Testis (tissue), 2 donors: ENCODE measurements at regions not wholly inside any gene's neighbourhood (a gene's known extent, or its start where the extent isn't known, plus 50 kb on each side); places are given as distances from the start of the nearest gene placed in this dataset.

Source experiments
- DNase-seq: peaks from one replicate; pipeline ENCODE4 v3.0.0-alpha.2; 2019
- H3K27ac ChIP-seq, 2 donors: fragments of 200-600 bp; sonication (generic); one replicate each; pipeline ENCODE4 v1.5.1; 2019
- H3K27me3 ChIP-seq: fragments of 200-600 bp; sonication (generic); one replicate; pipeline ENCODE4 v1.5.1; 2019
- H3K36me3 ChIP-seq: fragments of 200-600 bp; sonication (generic); one replicate; pipeline ENCODE4 v1.5.1; 2017; ENCODE audit warnings: low read depth; ENCODE audit errors: missing control alignments
- H3K4me1 ChIP-seq: fragments of 200-600 bp; sonication (generic); one replicate; pipeline ENCODE4 v1.5.1; 2019
- H3K4me3 ChIP-seq, 2 donors: fragments of 200-600 bp; sonication (generic); one replicate each; pipeline ENCODE4 v1.5.1; 2017 to 2019
- H3K9me3 ChIP-seq: fragments of 200-600 bp; sonication (generic); one replicate; pipeline ENCODE4 v1.5.1; 2017
- POLR2A ChIP-seq: fragments of 450-650 bp; IDR thresholded peaks from one replicate; pipeline ENCODE4 v1.6.1; 2017; ENCODE audit warnings: antibody characterized with exemption, mild to moderate bottlenecking, moderate library complexity
- WGBS, 2 donors: methylation state at CpG; one replicate each; pipeline ENCODE4 v1.1.5; 2018; 5-methylcytosine and 5-hydroxymethylcytosine counted together
- intact Hi-C: fragments of 100-400 bp; cut with DNase I; formaldehyde crosslinking; loops from one replicate; pipeline ENCODE4 v1.15.1; 2023; ENCODE audit warnings: low total_unique reads
- TF ChIP-seq, protein P1 (sequence below), 3 experiments: fragments of 450-650 bp in 2 of 3; fragments of 200-600 bp in 1 of 3; sonication (generic) in 1 of 3; IDR thresholded peaks; one replicate each; pipeline ENCODE4 v1.5.1; 2016 to 2019; ENCODE audit warnings: antibody characterized with exemption in 3 of 3, mild to moderate bottlenecking in 2 of 3, moderate library complexity in 1 of 3

DNA sequence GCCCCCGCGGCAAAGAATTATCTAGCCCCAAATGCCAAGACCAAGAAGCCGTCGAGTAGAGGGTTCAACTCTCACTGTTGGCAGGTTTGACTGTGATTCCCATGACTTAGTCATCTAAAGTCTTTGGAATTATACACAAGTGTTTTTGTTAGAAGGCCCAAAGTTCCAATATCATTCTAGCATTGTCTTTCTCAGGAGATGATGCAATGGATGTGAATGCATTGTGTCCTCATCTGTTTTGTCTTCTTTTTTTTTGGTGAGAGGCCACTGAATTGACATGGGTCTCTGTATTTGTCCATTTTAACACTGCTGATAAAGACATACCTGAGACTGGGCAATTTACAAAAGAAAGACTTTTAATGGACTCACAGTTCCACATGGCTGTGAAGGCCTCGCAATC lies 290.5 kb upstream of the ZFP64 start:
- no peaks in the 10 kb centered on the region for H3K27me3 ChIP-seq
- TF ChIP-seq, protein P1, sequence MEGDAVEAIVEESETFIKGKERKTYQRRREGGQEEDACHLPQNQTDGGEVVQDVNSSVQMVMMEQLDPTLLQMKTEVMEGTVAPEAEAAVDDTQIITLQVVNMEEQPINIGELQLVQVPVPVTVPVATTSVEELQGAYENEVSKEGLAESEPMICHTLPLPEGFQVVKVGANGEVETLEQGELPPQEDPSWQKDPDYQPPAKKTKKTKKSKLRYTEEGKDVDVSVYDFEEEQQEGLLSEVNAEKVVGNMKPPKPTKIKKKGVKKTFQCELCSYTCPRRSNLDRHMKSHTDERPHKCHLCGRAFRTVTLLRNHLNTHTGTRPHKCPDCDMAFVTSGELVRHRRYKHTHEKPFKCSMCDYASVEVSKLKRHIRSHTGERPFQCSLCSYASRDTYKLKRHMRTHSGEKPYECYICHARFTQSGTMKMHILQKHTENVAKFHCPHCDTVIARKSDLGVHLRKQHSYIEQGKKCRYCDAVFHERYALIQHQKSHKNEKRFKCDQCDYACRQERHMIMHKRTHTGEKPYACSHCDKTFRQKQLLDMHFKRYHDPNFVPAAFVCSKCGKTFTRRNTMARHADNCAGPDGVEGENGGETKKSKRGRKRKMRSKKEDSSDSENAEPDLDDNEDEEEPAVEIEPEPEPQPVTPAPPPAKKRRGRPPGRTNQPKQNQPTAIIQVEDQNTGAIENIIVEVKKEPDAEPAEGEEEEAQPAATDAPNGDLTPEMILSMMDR (IDR thresholded peaks at IDR 0.05) = no peak
- H3K27ac ChIP-seq = no peak overlapping the region
- H3K9me3 ChIP-seq = no peaks in the 10 kb centered on the region
- H3K36me3 ChIP-seq = no peaks in the 10 kb centered on the region
- H3K4me1 ChIP-seq = no peaks in the 10 kb centered on the region
- WGBS, 2 donors = 84 to 89% methylated on average over 5 of the region's 5 CpGs
- intact Hi-C loops = no loop called here
- no peak overlapping the region for H3K4me3 ChIP-seq
- no peak for DNase-seq

DNA sequence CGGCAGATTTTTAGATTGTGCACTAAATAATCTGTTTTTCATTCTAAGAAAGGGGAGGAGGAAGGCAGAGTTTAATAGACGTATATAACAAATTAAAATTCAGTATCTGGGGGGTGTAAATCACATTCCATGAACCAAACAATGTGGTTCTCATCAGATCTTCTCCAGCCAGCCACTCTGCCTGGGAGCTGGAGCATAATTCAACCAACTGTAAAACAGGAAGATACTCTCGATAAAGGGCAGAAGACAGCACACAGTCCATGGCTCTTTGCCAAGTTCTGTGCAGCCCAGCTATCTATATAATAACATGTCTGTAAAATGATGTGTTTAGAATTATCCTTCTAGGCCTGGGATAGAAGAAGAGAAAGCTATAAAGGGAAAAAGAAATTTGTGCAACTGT lies 289.9 kb upstream of the ZFP64 start:
- Histone ChIP-seq H3K4me1 (no peaks in the 10 kb centered on the region), H3K27ac (no peak overlapping the region), H3K36me3 (no peaks in the 10 kb centered on the region), H3K27me3 (no peaks in the 10 kb centered on the region), H3K9me3 (no peaks in the 10 kb centered on the region), H3K4me3 (no peak overlapping the region)
- TF ChIP-seq POLR2A = no peak
- TF ChIP-seq, protein P1 (IDR thresholded peaks at IDR 0.05) = no peak
- intact Hi-C loops = no loop called here
- WGBS, 2 donors = 53 to 58% methylated on average over 3 of the region's 3 CpGs
- DNase-seq = no peak

DNA sequence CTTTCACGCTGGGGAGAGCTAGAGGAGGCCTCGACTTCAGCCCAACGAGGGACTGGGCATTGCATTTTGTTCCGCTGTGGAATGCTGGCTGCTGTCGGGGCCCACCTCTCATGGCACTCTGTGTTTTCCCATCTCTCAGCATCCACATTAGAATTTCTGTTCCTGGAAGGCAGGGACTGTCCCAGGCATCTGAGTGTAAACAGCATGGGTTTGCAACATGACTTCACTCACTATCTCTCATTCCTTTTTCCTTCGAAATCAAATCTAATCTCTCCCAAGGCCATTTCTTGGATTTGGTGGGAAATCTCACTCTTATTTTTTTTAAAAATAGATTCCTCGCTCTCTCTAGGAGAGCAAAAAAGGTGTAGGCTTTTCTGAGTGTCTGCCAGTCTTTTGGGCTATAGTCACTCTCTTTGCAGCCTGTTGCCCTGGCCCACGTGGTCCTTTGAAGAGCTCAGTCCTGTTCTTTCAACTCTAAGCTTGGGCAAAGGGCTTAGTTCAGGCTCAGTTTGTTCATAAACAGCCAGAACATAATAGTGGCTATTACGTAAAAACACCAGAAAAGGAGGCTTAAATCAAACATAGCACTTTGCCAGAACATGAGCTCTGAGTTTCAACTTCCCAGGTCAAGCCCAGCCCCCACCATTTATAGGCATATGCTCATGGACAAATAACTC lies 284.6 kb upstream of the ZFP64 start:
- no peaks in the 10 kb centered on the region for H3K4me1 ChIP-seq
- no peak overlapping the region for H3K4me3 ChIP-seq
- TF ChIP-seq, protein P1 (IDR thresholded peaks at IDR 0.05) = no peak
- TF ChIP-seq POLR2A = no peak
- WGBS, 2 donors = 59 to 64% methylated on average over 9 of the region's 9 CpGs
- no peaks in the 10 kb centered on the region for H3K9me3 ChIP-seq
- no peaks in the 10 kb centered on the region for H3K27me3 ChIP-seq
- H3K27ac ChIP-seq = no peak overlapping the region
- H3K36me3 ChIP-seq = no peaks in the 10 kb centered on the region
- intact Hi-C loops = no loop called here
- DNase-seq = peak; percentile 16

DNA sequence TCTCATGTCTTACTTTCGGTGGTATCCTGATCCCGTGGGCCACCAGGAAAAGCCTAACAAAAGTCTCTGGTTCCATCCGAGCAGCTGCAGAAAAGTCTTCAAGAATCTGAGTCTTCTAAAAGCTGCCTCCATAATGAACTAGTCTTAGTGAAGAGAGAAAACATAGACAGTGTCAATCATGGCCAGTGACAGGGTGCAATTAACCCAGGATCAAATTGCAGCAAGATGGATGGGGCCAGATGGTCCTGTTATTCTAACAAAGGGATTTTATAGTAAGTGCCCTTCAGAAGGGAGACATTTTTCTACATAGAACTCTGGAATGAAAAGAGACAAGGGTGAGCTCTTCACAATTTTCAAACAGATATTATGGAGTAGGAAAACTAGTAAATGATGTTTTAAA lies 281.6 kb upstream of the ZFP64 start:
- no peaks in the 10 kb centered on the region for H3K27me3 ChIP-seq
- H3K9me3 ChIP-seq = no peaks in the 10 kb centered on the region
- TF ChIP-seq, protein P1 (IDR thresholded peaks at IDR 0.05) = no peak
- TF ChIP-seq POLR2A = no peak
- no peak for DNase-seq
- no peak overlapping the region for H3K4me3 ChIP-seq
- no peaks in the 10 kb centered on the region for H3K4me1 ChIP-seq
- intact Hi-C loops = no loop called here
- 80 to 83% methylated on average over 3 of the region's 3 CpGs for WGBS, 2 donors
- no peak overlapping the region for H3K27ac ChIP-seq
- no peaks in the 10 kb centered on the region for H3K36me3 ChIP-seq

DNA sequence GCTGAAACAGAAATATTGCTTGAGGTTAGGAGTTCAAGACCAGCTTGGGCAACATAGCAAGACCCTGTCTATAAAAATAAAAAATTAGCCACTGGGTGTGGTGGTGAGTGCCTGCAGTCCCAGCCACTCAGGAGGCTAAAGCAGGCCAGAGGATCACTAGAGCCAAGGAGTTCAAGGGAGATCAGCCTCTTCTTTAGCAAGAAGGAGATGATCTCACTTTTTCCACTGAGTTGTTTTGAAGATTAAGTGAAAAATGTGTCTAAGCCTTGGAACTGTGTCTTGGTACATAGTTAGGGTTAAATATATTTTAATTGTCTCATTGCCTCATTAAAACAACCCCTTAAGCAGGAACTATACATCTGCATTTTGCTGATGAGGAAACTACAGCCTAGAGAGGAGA lies 279.0 kb upstream of the ZFP64 start:
- no peaks in the 10 kb centered on the region for H3K4me1 ChIP-seq
- no peaks in the 10 kb centered on the region for H3K27me3 ChIP-seq
- no peaks in the 10 kb centered on the region for H3K36me3 ChIP-seq
- DNase-seq = no peak
- no peaks in the 10 kb centered on the region for H3K9me3 ChIP-seq
- H3K4me3 ChIP-seq = no peak overlapping the region
- intact Hi-C loops = no loop called here
- no peak overlapping the region for H3K27ac ChIP-seq
- TF ChIP-seq, protein P1 (IDR thresholded peaks at IDR 0.05) = no peak
- TF ChIP-seq POLR2A = no peak
